Smooth muscle cell (in vitro differentiated cells): ENCODE measurements at regions not wholly inside any gene's neighbourhood (a gene's known extent, or its start where the extent isn't known, plus 50 kb on each side); places are given as distances from the start of the nearest gene placed in this dataset.

Experiments used
- DNase-seq: peaks from one replicate; lab custom pipeline; 2025; ENCODE audit not compliant: unreplicated experiment; lab: John Stamatoyannopoulos, UW
- H2AFZ ChIP-seq: fragments of 200-600 bp; sonication (generic); 2 replicates; pipeline ENCODE4 v1.6.0; 2016; ENCODE audit warnings: antibody characterized with exemption, low read depth, mild to moderate bottlenecking
- H3F3A ChIP-seq: fragments of 200-600 bp; sonication (generic); 2 replicates; pipeline ENCODE4 v1.6.0; 2017; ENCODE audit warnings: antibody characterized with exemption, low read depth
- H3K27ac ChIP-seq: fragments of 200-600 bp; sonication (generic); 2 replicates; pipeline ENCODE4 v1.5.1; 2016; ENCODE audit warnings: low read depth, mild to moderate bottlenecking
- H3K27me3 ChIP-seq: fragments of 200-600 bp; sonication (generic); 2 replicates; pipeline ENCODE4 v1.6.1; 2016; ENCODE audit warnings: low read depth, mild to moderate bottlenecking
- H3K36me3 ChIP-seq: fragments of 200-600 bp; sonication (generic); 2 replicates; pipeline ENCODE4 v1.5.1; 2016; ENCODE audit warnings: low read depth
- H3K4me1 ChIP-seq: fragments of 200-600 bp; sonication (generic); 2 replicates; pipeline ENCODE4 v1.5.1; 2016; ENCODE audit warnings: low read depth
- H3K4me2 ChIP-seq: fragments of 200-600 bp; sonication (generic); 2 replicates; pipeline ENCODE4 v1.6.0; 2016; ENCODE audit warnings: mild to moderate bottlenecking
- H3K4me3 ChIP-seq: fragments of 200-600 bp; sonication (generic); 2 replicates; pipeline ENCODE4 v1.5.1; 2016; ENCODE audit warnings: mild to moderate bottlenecking
- H3K79me2 ChIP-seq: fragments of 200-600 bp; sonication (generic); 2 replicates; pipeline ENCODE4 v1.6.0; 2016; ENCODE audit warnings: low read depth, mild to moderate bottlenecking
- H3K9ac ChIP-seq: fragments of 200-600 bp; sonication (generic); 2 replicates; pipeline ENCODE4 v1.6.0; 2016; ENCODE audit warnings: low read depth
- H3K9me3 ChIP-seq: fragments of 200-600 bp; sonication (generic); replicated peaks from 2 replicates; pipeline ENCODE4 v1.5.1; 2016; ENCODE audit warnings: low read depth
- H4K20me1 ChIP-seq: fragments of 200-600 bp; sonication (generic); 2 replicates; pipeline ENCODE4 v1.6.0; 2016; ENCODE audit warnings: low read depth
- CTCF ChIP-seq: fragments of 200-600 bp; sonication (generic); IDR thresholded peaks from 2 replicates; pipeline ENCODE4 v1.5.1; 2017; ENCODE audit warnings: borderline replicate concordance, mild to moderate bottlenecking, antibody characterized with exemption; ENCODE audit not compliant: insufficient read depth, poor library complexity, severe bottlenecking
- WGBS: methylation state at CpG from one replicate; pipeline ENCODE4 v1.1.7; 2016; ENCODE audit warnings: low lambda C conversion rate; 5-methylcytosine and 5-hydroxymethylcytosine counted together

- H3K4me3 ChIP-seq, result no peak overlapping the region
- 94% methylated on average over 2 of the region's 2 CpGs for WGBS
- H3K27me3 ChIP-seq, result no peaks in the 10 kb centered on the region
- H4K20me1 ChIP-seq, result no peaks in the 10 kb centered on the region
- no peaks in the 10 kb centered on the region for H3K79me2 ChIP-seq
- TF ChIP-seq CTCF, result no peak
- H3F3A ChIP-seq, result no peaks in the 10 kb centered on the region
- H3K27ac ChIP-seq, result no peak overlapping the region
- DNase-seq, result no peak
- no peak overlapping the region for H2AFZ ChIP-seq
- no peaks in the 10 kb centered on the region for H3K4me1 ChIP-seq
- H3K36me3 ChIP-seq, result no peaks in the 10 kb centered on the region
- H3K9ac ChIP-seq, result no peak overlapping the region
- no peak overlapping the region for H3K4me2 ChIP-seq
- no peaks in the 10 kb centered on the region for H3K9me3 ChIP-seq
These were observed 556.7 kb downstream of the FAM181B start for GRCh38 chr11:82176945-82177344.

GRCh38 chr11:82176365-82176764 is 557.3 kb downstream of the FAM181B start:
- Histone ChIP-seq H3K36me3 (no peaks in the 10 kb centered on the region), H2AFZ (no peak overlapping the region), H3K4me3 (no peak overlapping the region), H3K27me3 (no peaks in the 10 kb centered on the region), H3K9ac (no peak overlapping the region), H3K4me1 (no peaks in the 10 kb centered on the region), H3K4me2 (no peak overlapping the region), H3K27ac (no peak overlapping the region), H4K20me1 (no peaks in the 10 kb centered on the region), H3K9me3 (no peaks in the 10 kb centered on the region), H3K79me2 (no peaks in the 10 kb centered on the region), H3F3A (no peaks in the 10 kb centered on the region)
- no peak for DNase-seq
- WGBS, result 92% methylated on average over 2 of the region's 2 CpGs
- TF ChIP-seq CTCF, result no peak

GRCh38 chr11:82174610-82175009 is 559.1 kb downstream of the FAM181B start:
- Histone ChIP-seq H2AFZ (no peak overlapping the region), H3K79me2 (no peaks in the 10 kb centered on the region), H3K36me3 (no peaks in the 10 kb centered on the region), H3K9me3 (no peaks in the 10 kb centered on the region), H3K4me2 (no peak overlapping the region), H3K27ac (no peak overlapping the region), H3K4me3 (no peak overlapping the region), H3F3A (no peaks in the 10 kb centered on the region), H4K20me1 (no peaks in the 10 kb centered on the region), H3K4me1 (no peaks in the 10 kb centered on the region), H3K27me3 (no peaks in the 10 kb centered on the region), H3K9ac (no peak overlapping the region)
- 87% methylated on average over 2 of the region's 2 CpGs for WGBS
- DNase-seq, result no peak
- peak; percentile 34 for TF ChIP-seq CTCF

GRCh38 chr11:82146789-82147188 is 586.9 kb downstream of the FAM181B start:
- Histone ChIP-seq H3K36me3 (no peaks in the 10 kb centered on the region), H3K4me3 (no peak overlapping the region), H3K79me2 (no peaks in the 10 kb centered on the region), H4K20me1 (no peaks in the 10 kb centered on the region), H2AFZ (no peak overlapping the region), H3K9me3 (no peaks in the 10 kb centered on the region), H3K9ac (no peak overlapping the region), H3K27me3 (no peaks in the 10 kb centered on the region), H3K4me2 (no peak overlapping the region), H3K4me1 (no peaks in the 10 kb centered on the region), H3F3A (no peaks in the 10 kb centered on the region), H3K27ac (no peak overlapping the region)
- TF ChIP-seq CTCF, result no peak
- DNase-seq, result no peak
- 57% methylated on average over 2 of the region's 2 CpGs for WGBS
